CD4-positive, alpha-beta memory T cell (primary cell): ENCODE measurements at regions not wholly inside any gene's neighbourhood (a gene's known extent, or its start where the extent isn't known, plus 50 kb on each side); places are given as distances from the start of the nearest gene placed in this dataset.

Experiments
- CTCF ChIA-PET: fragments of 350-600 bp; sonication (Branson Sonifier 250); formaldehyde crosslinking; loops from one replicate; lab custom pipeline; 2021; ENCODE audit warnings: inconsistent platforms; ENCODE audit not compliant: partially characterized antibody; lab: Charles Lee
- POLR2A ChIA-PET: fragments of 350-600 bp; sonication (Branson Sonifier 250); formaldehyde crosslinking; loops from one replicate; lab custom pipeline; 2021; ENCODE audit not compliant: partially characterized antibody; lab: Charles Lee
- DNase-seq, 5 donors: peaks; one replicate each; pipeline versions ENCODE4 v3.0.0 to v3.0.0-alpha.2; 2020 to 2022; ENCODE audit warnings: mixed read lengths in 1 of 5
- H3K27ac ChIP-seq: one replicate; pipeline ENCODE4 v1.7.0; 2013; ENCODE audit warnings: low read depth, low read length
- H3K27me3 ChIP-seq: 2 replicates; pipeline ENCODE4 v1.7.0; 2013; ENCODE audit warnings: mild to moderate bottlenecking, low read length, moderate library complexity; ENCODE audit not compliant: insufficient read depth
- H3K36me3 ChIP-seq: 2 replicates; pipeline ENCODE4 v1.7.0; 2013; ENCODE audit warnings: mild to moderate bottlenecking, low read length, moderate library complexity; ENCODE audit not compliant: insufficient read depth
- H3K4me1 ChIP-seq: 2 replicates; pipeline ENCODE4 v1.7.0; 2013; ENCODE audit warnings: mild to moderate bottlenecking, low read length, moderate library complexity; ENCODE audit not compliant: insufficient read depth
- H3K4me3 ChIP-seq, 2 donors: one replicate each; pipeline ENCODE4 v1.7.0; 2013; ENCODE audit warnings: low read length in 2 of 2, mild to moderate bottlenecking in 1 of 2
- H3K9me3 ChIP-seq, 2 donors: one replicate each; pipeline ENCODE4 v1.7.0; 2013; ENCODE audit warnings: low read length in 2 of 2, control low read depth in 1 of 2; ENCODE audit not compliant: control insufficient read depth in 1 of 2
- H3K27ac Mint-ChIP-seq, 7 donors: one replicate each; pipeline ENCODE4 v1.8.0; 2020 to 2021; ENCODE audit warnings: mixed read lengths in 7 of 7, mild to moderate bottlenecking in 6 of 7, inconsistent platforms in 3 of 7, moderate library complexity in 3 of 7
- H3K27me3 Mint-ChIP-seq, 2 donors: one replicate each; pipeline ENCODE4 v1.8.0; 2020 to 2021; ENCODE audit warnings: mixed read lengths in 2 of 2
- H3K36me3 Mint-ChIP-seq, 2 donors: one replicate each; pipeline ENCODE4 v1.8.0; 2020 to 2021; ENCODE audit warnings: mixed read lengths in 2 of 2, inconsistent platforms in 1 of 2, mild to moderate bottlenecking in 1 of 2
- H3K4me1 Mint-ChIP-seq, 4 donors: one replicate each; pipeline ENCODE4 v1.8.0; 2020 to 2021; ENCODE audit warnings: mixed read lengths in 4 of 4, mild to moderate bottlenecking in 1 of 4
- H3K4me3 Mint-ChIP-seq, 8 donors: one replicate each; pipeline ENCODE4 v1.8.0; 2020 to 2021; ENCODE audit warnings: mixed read lengths in 8 of 8, mild to moderate bottlenecking in 7 of 8, moderate library complexity in 6 of 8, inconsistent platforms in 3 of 8
- H3K9me3 Mint-ChIP-seq, 8 donors: one replicate each; pipeline ENCODE4 v1.8.0; 2020 to 2021; ENCODE audit warnings: mixed read lengths in 8 of 8, mild to moderate bottlenecking in 5 of 8, inconsistent platforms in 3 of 8, moderate library complexity in 1 of 8
- intact Hi-C: fragments of 100-400 bp; cut with micrococcal nuclease; formaldehyde crosslinking; loops from one replicate; pipeline ENCODE4 v1.15.1; 2023

GRCh38 chr6:119453242-119454200, 104.0 kb upstream of the MAN1A1 start:
- no peaks in the 10 kb centered on the region for H3K36me3 ChIP-seq

GRCh38 chr6:119449331-119450156, 100.0 kb upstream of the MAN1A1 start:
- Mint-ChIP-seq H3K27me3 (peaks cover 0 to 5% of the 10 kb centered on the region in 2 donors), H3K27ac (no peak overlapping the region), H3K4me1 (peaks cover 0 to 2% (median 0%) of the 10 kb centered on the region in 4 donors), H3K36me3 (no peaks in the 10 kb centered on the region), H3K4me3 (no peak overlapping the region), H3K9me3 (peaks cover 0 to 2% (median 0%) of the 10 kb centered on the region in 8 donors)
- no peak for DNase-seq
- no peaks in the 10 kb centered on the region for H3K4me1 ChIP-seq
- no peak overlapping the region for H3K4me3 ChIP-seq
- ChIA-PET POLR2A (no interaction called here), CTCF (no interaction called here)
- no peak overlapping the region for H3K27ac ChIP-seq
- no peaks in the 10 kb centered on the region for H3K36me3 ChIP-seq
- H3K9me3 ChIP-seq, result no peaks in the 10 kb centered on the region
- intact Hi-C loops, result no loop called here
- no peaks in the 10 kb centered on the region for H3K27me3 ChIP-seq

More at GRCh38 chr6:119453242-119454200, 104.0 kb upstream of the MAN1A1 start:
- Histone ChIP-seq H3K27ac (no peak overlapping the region), H3K4me3 (no peak overlapping the region), H3K27me3 (no peaks in the 10 kb centered on the region), H3K4me1 (no peaks in the 10 kb centered on the region), H3K9me3 (no peaks in the 10 kb centered on the region)
- H3K4me1 Mint-ChIP-seq, result no peaks in the 10 kb centered on the region
- no peak for DNase-seq
- CTCF ChIA-PET, result no interaction called here
- H3K27ac Mint-ChIP-seq, result no peak overlapping the region
- H3K27me3 Mint-ChIP-seq, result peaks cover 0 to 7% of the 10 kb centered on the region in 2 donors
- POLR2A ChIA-PET, result no interaction called here
- H3K36me3 Mint-ChIP-seq, result no peaks in the 10 kb centered on the region
- H3K9me3 Mint-ChIP-seq, result peaks cover 0 to 3% (median 0%) of the 10 kb centered on the region in 8 donors
- intact Hi-C loops, result no loop called here
- H3K4me3 Mint-ChIP-seq, result no peak overlapping the region

GRCh38 chr6:119447921-119448320, 98.4 kb upstream of the MAN1A1 start:
- Mint-ChIP-seq H3K27ac (no peak overlapping the region), H3K4me3 (no peak overlapping the region), H3K9me3 (peaks cover 0 to 2% (median 0%) of the 10 kb centered on the region in 8 donors), H3K4me1 (peaks cover 0 to 3% (median 0%) of the 10 kb centered on the region in 4 donors), H3K27me3 (peaks cover 0 to 1% of the 10 kb centered on the region in 2 donors), H3K36me3 (no peaks in the 10 kb centered on the region)
- Histone ChIP-seq H3K4me1 (no peaks in the 10 kb centered on the region), H3K27me3 (no peaks in the 10 kb centered on the region), H3K9me3 (no peaks in the 10 kb centered on the region), H3K27ac (no peak overlapping the region), H3K4me3 (no peak overlapping the region), H3K36me3 (no peaks in the 10 kb centered on the region)
- DNase-seq, result no peak
- ChIA-PET POLR2A (no interaction called here), CTCF (no interaction called here)
- intact Hi-C loops, result no loop called here

GRCh38 chr6:119446609-119447008, 97.0 kb upstream of the MAN1A1 start:
- no peak overlapping the region for H3K27ac Mint-ChIP-seq
- peaks cover 0 to 2% (median 0%) of the 10 kb centered on the region in 8 donors for H3K9me3 Mint-ChIP-seq
- DNase-seq, result no peak
- intact Hi-C loops, result no loop called here
- H3K27me3 ChIP-seq, result no peaks in the 10 kb centered on the region
- peaks cover 0 to 3% (median 0%) of the 10 kb centered on the region in 4 donors for H3K4me1 Mint-ChIP-seq
- no peaks in the 10 kb centered on the region for H3K27me3 Mint-ChIP-seq
- H3K4me3 Mint-ChIP-seq, result no peak overlapping the region
- no peaks in the 10 kb centered on the region for H3K36me3 ChIP-seq
- ChIA-PET CTCF (no interaction called here), POLR2A (no interaction called here)
- H3K36me3 Mint-ChIP-seq, result no peaks in the 10 kb centered on the region
- H3K4me1 ChIP-seq, result no peaks in the 10 kb centered on the region
- H3K4me3 ChIP-seq, result no peak overlapping the region
- H3K9me3 ChIP-seq, result no peaks in the 10 kb centered on the region
- H3K27ac ChIP-seq, result no peak overlapping the region

- H3K27me3 Mint-ChIP-seq, result no peaks in the 10 kb centered on the region
- ChIA-PET CTCF (no interaction called here), POLR2A (no interaction called here)
Measured at GRCh38 chr6:119446115-119446554, 96.6 kb upstream of the MAN1A1 start.

GRCh38 chr6:119445666-119446065, 96.1 kb upstream of the MAN1A1 start:
- no peak overlapping the region for H3K4me3 Mint-ChIP-seq
- CTCF ChIA-PET, result no interaction called here
- H3K9me3 ChIP-seq, result no peaks in the 10 kb centered on the region
- intact Hi-C loops, result no loop called here
- H3K27me3 ChIP-seq, result no peaks in the 10 kb centered on the region
- no peak overlapping the region for H3K27ac ChIP-seq
- POLR2A ChIA-PET, result no interaction called here
- no peaks in the 10 kb centered on the region for H3K27me3 Mint-ChIP-seq
- H3K4me1 ChIP-seq, result no peaks in the 10 kb centered on the region
- DNase-seq, result no peak
- peaks cover 0 to 3% (median 0%) of the 10 kb centered on the region in 4 donors for H3K4me1 Mint-ChIP-seq
- H3K36me3 Mint-ChIP-seq, result no peaks in the 10 kb centered on the region
- no peaks in the 10 kb centered on the region for H3K36me3 ChIP-seq
- no peak overlapping the region for H3K4me3 ChIP-seq
- H3K9me3 Mint-ChIP-seq, result peaks cover 0 to 2% (median 0%) of the 10 kb centered on the region in 8 donors
- H3K27ac Mint-ChIP-seq, result no peak overlapping the region

More at GRCh38 chr6:119446115-119446554, 96.6 kb upstream of the MAN1A1 start:
- no peaks in the 10 kb centered on the region for H3K4me1 ChIP-seq
- no peak for DNase-seq
- no peaks in the 10 kb centered on the region for H3K36me3 ChIP-seq
- no peak overlapping the region for H3K27ac Mint-ChIP-seq
- no peak overlapping the region for H3K27ac ChIP-seq
- H3K27me3 ChIP-seq, result no peaks in the 10 kb centered on the region
- peaks cover 0 to 2% (median 0%) of the 10 kb centered on the region in 8 donors for H3K9me3 Mint-ChIP-seq
- intact Hi-C loops, result no loop called here
- no peak overlapping the region for H3K4me3 ChIP-seq
- H3K36me3 Mint-ChIP-seq, result no peaks in the 10 kb centered on the region
- H3K9me3 ChIP-seq, result no peaks in the 10 kb centered on the region
- no peak overlapping the region for H3K4me3 Mint-ChIP-seq
- H3K4me1 Mint-ChIP-seq, result peaks cover 0 to 3% (median 0%) of the 10 kb centered on the region in 4 donors
